PC-3 (cell line): ENCODE measurements at regions not wholly inside any gene's neighbourhood (a gene's known extent, or its start where the extent isn't known, plus 50 kb on each side); places are given as distances from the start of the nearest gene placed in this dataset.

Experiments
- ATAC-seq: fragments of 200-7000 bp; cut with Tn5 transposase; 2 replicates; pipeline ENCODE4 v1.9.1; 2020; ENCODE audit warnings: mild to moderate bottlenecking, moderate library complexity
- BruUV-seq: library from RNA; stranded (reverse); fragments of 400-500 nt; replicated peaks from 2 replicates; lab custom pipeline; 2021; lab: Mats Ljungman, UMichigan
- CTCF ChIA-PET: fragments of 300-600 bp; sonication (Branson Sonifier 250); formaldehyde crosslinking; loops from one replicate; lab custom pipeline; 2022; ENCODE audit warnings: antibody characterized with exemption; lab: Charles Lee
- POLR2A ChIA-PET: fragments of 300-600 bp; sonication (Branson Sonifier 250); formaldehyde crosslinking; loops from one replicate; lab custom pipeline; 2022; ENCODE audit warnings: antibody characterized with exemption; ENCODE audit not compliant: unreplicated experiment; lab: Charles Lee
- DNase-seq: peaks from one replicate; pipeline ENCODE4 v3.0.0-alpha.2; 2015
- H2AFZ ChIP-seq: fragments of 300-600 bp; sonication (generic); 2 replicates; pipeline ENCODE4 v1.6.0; 2016; ENCODE audit warnings: antibody characterized with exemption, low read length
- H3F3A ChIP-seq: fragments of 300-600 bp; sonication (generic); one replicate; pipeline ENCODE4 v1.6.0; 2017; ENCODE audit warnings: antibody characterized with exemption, low read length, control low read depth, mild to moderate bottlenecking; ENCODE audit not compliant: unreplicated experiment
- H3K27ac ChIP-seq: fragments of 300-600 bp; sonication (generic); 2 replicates; pipeline ENCODE4 v1.5.1; 2016; ENCODE audit warnings: mild to moderate bottlenecking, low read length
- H3K27me3 ChIP-seq: fragments of 300-600 bp; sonication (generic); 2 replicates; pipeline ENCODE4 v1.6.1; 2016; ENCODE audit warnings: low read length, mixed read lengths
- H3K36me3 ChIP-seq: fragments of 300-600 bp; sonication (generic); 2 replicates; pipeline ENCODE4 v1.6.1; 2016; ENCODE audit warnings: low read depth, mixed run types, low read length, mixed read lengths
- H3K4me1 ChIP-seq: fragments of 300-600 bp; sonication (generic); 2 replicates; pipeline ENCODE4 v1.5.1; 2016; ENCODE audit warnings: low read length; ENCODE audit not compliant: insufficient read depth
- H3K4me2 ChIP-seq: fragments of 300-600 bp; sonication (generic); 2 replicates; pipeline ENCODE4 v1.6.0; 2016; ENCODE audit warnings: low read length
- H3K4me3 ChIP-seq: fragments of 300-600 bp; sonication (generic); 2 replicates; pipeline ENCODE4 v1.5.1; 2016; ENCODE audit warnings: mild to moderate bottlenecking, low read length, mixed read lengths
- H3K79me2 ChIP-seq: fragments of 300-600 bp; sonication (generic); 2 replicates; pipeline ENCODE4 v1.6.1; 2017; ENCODE audit warnings: low read length, mixed read lengths
- H3K9ac ChIP-seq: fragments of 300-600 bp; sonication (generic); 2 replicates; pipeline ENCODE4 v1.6.0; 2016; ENCODE audit warnings: mild to moderate bottlenecking, low read length
- H3K9me2 ChIP-seq: fragments of 300-600 bp; sonication (generic); replicated peaks from 2 replicates; pipeline ENCODE4 v1.6.1; 2016; ENCODE audit warnings: mixed run types, low read length, mixed read lengths
- H3K9me3 ChIP-seq: fragments of 300-600 bp; sonication (generic); 2 replicates; pipeline ENCODE4 v1.6.1; 2016; ENCODE audit warnings: low read length, mixed read lengths
- H4K20me1 ChIP-seq: fragments of 300-600 bp; sonication (generic); 2 replicates; pipeline ENCODE4 v1.6.1; 2016; ENCODE audit warnings: low read length, mixed read lengths
- EZH2 ChIP-seq: fragments of 300-600 bp; sonication (generic); IDR thresholded peaks from one replicate; pipeline ENCODE4 v1.6.1; 2017; ENCODE audit warnings: antibody characterized with exemption, mild to moderate bottlenecking, low read length; ENCODE audit not compliant: unreplicated experiment
- EZH2phosphoT487 ChIP-seq: fragments of 300-600 bp; sonication (generic); IDR thresholded peaks from 2 replicates; pipeline ENCODE4 v1.6.1; 2018; ENCODE audit warnings: mild to moderate bottlenecking, antibody characterized with exemption, low read length, borderline replicate concordance
- intact Hi-C: fragments of 100-400 bp; cut with micrococcal nuclease; formaldehyde crosslinking; loops from 2 replicates; pipeline ENCODE4 v1.9.0; 2023
- TF ChIP-seq, protein P1 (sequence below): fragments of 300-600 bp; sonication (generic); conservative IDR thresholded peaks from 2 replicates; pipeline ENCODE4 v1.5.1; 2017; ENCODE audit warnings: antibody characterized with exemption, low read depth, mild to moderate bottlenecking, low read length

- Histone ChIP-seq H3K36me3 (no peaks in the 10 kb centered on the region), H3K4me3 (no peak overlapping the region), H3K27me3 (peaks cover 69% of the 10 kb centered on the region), H3K27ac (no peak overlapping the region), H3K9me3 (no peaks in the 10 kb centered on the region), H3K9me2 (no peaks in the 10 kb centered on the region), H3F3A (no peaks in the 10 kb centered on the region), H3K4me1 (no peaks in the 10 kb centered on the region), H3K79me2 (no peaks in the 10 kb centered on the region), H3K9ac (no peak overlapping the region), H2AFZ (no peak overlapping the region), H4K20me1 (no peaks in the 10 kb centered on the region), H3K4me2 (no peak overlapping the region)
- no peak for TF ChIP-seq EZH2phosphoT487
- TF ChIP-seq, protein P1, sequence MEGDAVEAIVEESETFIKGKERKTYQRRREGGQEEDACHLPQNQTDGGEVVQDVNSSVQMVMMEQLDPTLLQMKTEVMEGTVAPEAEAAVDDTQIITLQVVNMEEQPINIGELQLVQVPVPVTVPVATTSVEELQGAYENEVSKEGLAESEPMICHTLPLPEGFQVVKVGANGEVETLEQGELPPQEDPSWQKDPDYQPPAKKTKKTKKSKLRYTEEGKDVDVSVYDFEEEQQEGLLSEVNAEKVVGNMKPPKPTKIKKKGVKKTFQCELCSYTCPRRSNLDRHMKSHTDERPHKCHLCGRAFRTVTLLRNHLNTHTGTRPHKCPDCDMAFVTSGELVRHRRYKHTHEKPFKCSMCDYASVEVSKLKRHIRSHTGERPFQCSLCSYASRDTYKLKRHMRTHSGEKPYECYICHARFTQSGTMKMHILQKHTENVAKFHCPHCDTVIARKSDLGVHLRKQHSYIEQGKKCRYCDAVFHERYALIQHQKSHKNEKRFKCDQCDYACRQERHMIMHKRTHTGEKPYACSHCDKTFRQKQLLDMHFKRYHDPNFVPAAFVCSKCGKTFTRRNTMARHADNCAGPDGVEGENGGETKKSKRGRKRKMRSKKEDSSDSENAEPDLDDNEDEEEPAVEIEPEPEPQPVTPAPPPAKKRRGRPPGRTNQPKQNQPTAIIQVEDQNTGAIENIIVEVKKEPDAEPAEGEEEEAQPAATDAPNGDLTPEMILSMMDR = no peak
- no peak for TF ChIP-seq EZH2
- ChIA-PET CTCF (no interaction called here), POLR2A (no interaction called here)
- ATAC-seq (no peak), DNase-seq (no peak)
- intact Hi-C loops = no loop called here
- BruUV-seq = no TSS peak
Measured at GRCh38 chr3:127431066-127431465, 143.2 kb upstream of the PRR20G start.

DNA sequence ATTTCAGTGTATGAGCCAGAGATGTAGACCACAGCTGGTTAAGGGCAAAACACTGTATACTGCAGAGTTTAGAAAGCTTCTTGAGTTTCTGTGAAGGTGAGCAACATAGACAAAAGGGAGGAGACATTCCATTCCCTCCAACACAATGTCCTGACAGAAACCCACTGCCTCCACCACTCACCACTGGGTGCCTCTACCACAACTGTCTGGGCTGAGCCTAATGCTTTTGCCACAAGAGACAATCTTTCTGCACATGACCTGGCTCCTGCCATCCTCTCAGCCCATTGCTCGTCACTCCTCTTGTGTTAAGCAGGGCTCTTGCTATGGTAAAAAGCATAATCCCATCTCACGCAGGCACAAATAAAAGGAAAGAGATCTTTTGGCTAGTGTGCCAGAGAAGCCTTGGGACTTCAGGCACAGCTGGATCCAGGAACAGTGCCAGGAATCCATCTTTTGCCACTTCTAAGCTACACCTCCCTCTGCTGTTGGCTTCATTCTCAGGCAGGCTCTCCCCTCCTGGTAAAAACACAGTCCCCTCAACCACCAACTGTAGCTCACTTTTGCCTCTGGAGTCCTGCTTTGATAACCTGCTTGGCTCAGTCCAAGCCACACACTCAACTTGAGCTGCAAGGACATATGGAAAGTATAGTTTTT lies 140.6 kb upstream of the PRR20G start:
- Histone ChIP-seq H3K27ac (no peak overlapping the region), H3K4me1 (no peaks in the 10 kb centered on the region), H3K36me3 (no peaks in the 10 kb centered on the region), H2AFZ (no peak overlapping the region), H3F3A (no peaks in the 10 kb centered on the region), H3K9me2 (no peaks in the 10 kb centered on the region), H3K9ac (no peak overlapping the region), H3K79me2 (no peaks in the 10 kb centered on the region), H3K9me3 (no peaks in the 10 kb centered on the region), H3K4me2 (no peak overlapping the region), H4K20me1 (no peaks in the 10 kb centered on the region), H3K27me3 (peaks cover 76% of the 10 kb centered on the region), H3K4me3 (no peak overlapping the region)
- no peak for ATAC-seq
- intact Hi-C loops = no loop called here
- POLR2A ChIA-PET = no interaction called here
- DNase-seq = no peak
- CTCF ChIA-PET = no interaction called here
- no TSS peak for BruUV-seq
- TF ChIP-seq EZH2phosphoT487 (no peak), EZH2 (no peak)
- TF ChIP-seq, protein P1 = no peak

DNA sequence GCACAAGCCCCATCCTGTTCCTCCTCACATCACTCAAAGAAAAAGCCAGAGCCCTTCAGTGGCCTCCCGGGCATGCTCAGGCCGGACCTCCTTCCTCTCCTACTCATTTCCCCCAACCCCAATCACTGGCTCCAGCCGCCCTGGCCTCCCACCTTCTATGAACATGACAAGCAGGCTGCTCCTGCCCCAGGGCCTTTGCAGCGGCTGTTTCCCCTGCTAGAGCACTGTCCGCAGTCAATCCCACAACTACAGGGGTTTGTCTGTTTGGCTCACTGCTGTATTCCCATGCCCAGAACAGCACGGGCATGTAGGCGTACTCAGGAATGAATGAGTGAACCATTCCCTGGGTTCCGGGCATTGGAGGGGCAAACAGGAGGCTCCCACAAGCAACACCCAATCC lies 139.8 kb upstream of the PRR20G start:
- no peaks in the 10 kb centered on the region for H3K79me2 ChIP-seq
- no peaks in the 10 kb centered on the region for H3K9me2 ChIP-seq
- CTCF ChIA-PET = no interaction called here
- H4K20me1 ChIP-seq = no peaks in the 10 kb centered on the region
- H3K9ac ChIP-seq = no peak overlapping the region
- H3K4me2 ChIP-seq = no peak overlapping the region
- H3K27ac ChIP-seq = no peak overlapping the region
- no peaks in the 10 kb centered on the region for H3K9me3 ChIP-seq
- H3K36me3 ChIP-seq = no peaks in the 10 kb centered on the region
- DNase-seq (no peak), ATAC-seq (no peak)
- POLR2A ChIA-PET = no interaction called here
- no peaks in the 10 kb centered on the region for H3K4me1 ChIP-seq
- H3F3A ChIP-seq = no peaks in the 10 kb centered on the region
- intact Hi-C loops = no loop called here
- no TSS peak for BruUV-seq
- H3K27me3 ChIP-seq = peaks cover 81% of the 10 kb centered on the region
- TF ChIP-seq, protein P1 = no peak
- TF ChIP-seq EZH2 (no peak), EZH2phosphoT487 (no peak)
- H3K4me3 ChIP-seq = no peak overlapping the region
- no peak overlapping the region for H2AFZ ChIP-seq
